K562 (cell line): ENCODE measurements at regions not wholly inside any gene's neighbourhood (a gene's known extent, or its start where the extent isn't known, plus 50 kb on each side); places are given as distances from the start of the nearest gene placed in this dataset.

ENCODE experiments used
- ATAC-seq: fragments of 200-7000 bp; cut with Tn5 transposase; 3 replicates; pipeline ENCODE4 v1.9.1; 2020; ENCODE audit warnings: moderate library complexity
- BruUV-seq: library from RNA; stranded (reverse); fragments of 400-500 nt; replicated peaks from 2 replicates; lab custom pipeline; 2021; lab: Mats Ljungman, UMichigan
- CTCF ChIA-PET: fragments of 300-600 bp; formaldehyde crosslinking; extraction: SDS; loops from one replicate; lab custom pipeline; 2021; ENCODE audit warnings: low intra/inter-chr PET ratio; lab: Yijun Ruan, JAX
- POLR2A ChIA-PET: fragments of 300-600, 350-650 bp; sonication (Branson Sonifier 250); formaldehyde crosslinking; extraction: SDS; loops from one replicate; lab custom pipeline; 2021; ENCODE audit warnings: antibody characterized with exemption, inconsistent platforms; lab: Yijun Ruan, JAX
- DNase-seq, 4 experiments: peaks; one replicate each; pipeline versions ENCODE4 v3.0.0 to v3.0.0-alpha.2; 2011 to 2018; ENCODE audit warnings: low spot score in 3 of 4, mixed read lengths in 3 of 4; ENCODE audit errors: extremely low read depth in 1 of 4
- FAIRE-seq: peaks from 2 replicates; lab custom pipeline; 2011; peaks lifted over from hg19 to GRCh38; lab: Jason Lieb, UNC
- H2AFZ ChIP-seq: 2 replicates; pipeline ENCODE4 v1.6.0; 2011; ENCODE audit warnings: low read depth, low read length, control low read depth, inconsistent platforms
- H3K27ac ChIP-seq: fragments of 200-600 bp; 3 replicates; pipeline ENCODE4 v1.8.0; 2011; ENCODE audit warnings: low read depth, mild to moderate bottlenecking, control low read depth, inconsistent platforms, low read length, moderate library complexity, mixed read lengths; ENCODE audit errors: extremely low read depth
- H3K27me3 ChIP-seq, 2 experiments: fragments of 300-600 bp in 1 of 2; 2 replicates in 1 of 2; 3 replicates in 1 of 2; pipeline versions ENCODE4 v1.6.0 to v1.8.0; 2011; ENCODE audit warnings: inconsistent platforms in 2 of 2, low read length in 2 of 2, mild to moderate bottlenecking in 1 of 2, mixed read lengths in 1 of 2, moderate library complexity in 1 of 2; ENCODE audit not compliant: control insufficient read depth in 2 of 2, insufficient read depth in 2 of 2
- H3K36me3 ChIP-seq: fragments of 300-600 bp; 3 replicates; pipeline ENCODE4 v1.8.0; 2011; ENCODE audit warnings: mild to moderate bottlenecking, low read length, inconsistent platforms; ENCODE audit not compliant: control insufficient read depth, insufficient read depth
- H3K4me1 ChIP-seq, 2 experiments: fragments of 200-600 bp in 1 of 2; replicated peaks in 1 of 2; 2 replicates in 1 of 2; 3 replicates in 1 of 2; pipeline versions ENCODE4 v1.5.1 to v1.8.0; 2011; ENCODE audit warnings: inconsistent platforms in 2 of 2, low read length in 2 of 2, mild to moderate bottlenecking in 1 of 2, mixed read lengths in 1 of 2, moderate library complexity in 1 of 2; ENCODE audit not compliant: control insufficient read depth in 2 of 2, insufficient read depth in 2 of 2
- H3K4me2 ChIP-seq: 2 replicates; pipeline ENCODE4 v1.6.1; 2011; ENCODE audit warnings: low read length, control low read depth, inconsistent platforms, mixed read lengths; ENCODE audit not compliant: insufficient read depth
- H3K4me3 ChIP-seq: fragments of 200-600 bp; sonication (generic), shearing (Covaris generic); 2 replicates; pipeline ENCODE4 v1.5.1; 2016; ENCODE audit warnings: control low read depth, inconsistent platforms
- H3K79me2 ChIP-seq: fragments of 200-600 bp; 3 replicates; pipeline ENCODE4 v1.8.0; 2011; ENCODE audit warnings: low read length, inconsistent platforms; ENCODE audit not compliant: control insufficient read depth, insufficient read depth
- H3K9ac ChIP-seq, 2 experiments: 2 replicates each; pipeline versions ENCODE4 v1.6.0 to v1.6.1; 2011; ENCODE audit warnings: low read depth in 2 of 2, low read length in 2 of 2, control low read depth in 1 of 2, inconsistent platforms in 1 of 2, mild to moderate bottlenecking in 1 of 2, mixed read lengths in 1 of 2; ENCODE audit not compliant: insufficient read depth in 1 of 2
- H3K9me1 ChIP-seq: one replicate; pipeline ENCODE4 v1.6.0; 2011; ENCODE audit warnings: inconsistent platforms, mild to moderate bottlenecking, low read length, moderate library complexity; ENCODE audit not compliant: control insufficient read depth, insufficient read depth
- H3K9me3 ChIP-seq: replicated peaks from 2 replicates; pipeline ENCODE4 v1.5.1; 2011; ENCODE audit warnings: low read depth, low read length, inconsistent platforms; ENCODE audit not compliant: control insufficient read depth, insufficient read depth
- H4K20me1 ChIP-seq: replicated peaks from 2 replicates; pipeline ENCODE4 v1.6.1; 2011; ENCODE audit warnings: low read length, inconsistent platforms, mixed read lengths; ENCODE audit not compliant: control insufficient read depth, insufficient read depth
- ADNP ChIP-seq: fragments of 200-800 bp; sonication (Bioruptor generic); IDR thresholded peaks from 2 replicates; pipeline ENCODE4 v1.6.1; 2016; ENCODE audit warnings: missing genetic modification characterization, missing compliant biosample characterization
- CHD2 ChIP-seq: IDR thresholded peaks from 2 replicates; pipeline ENCODE4 v1.6.1; 2011; ENCODE audit warnings: low read depth, low read length
- ETS1 ChIP-seq: conservative IDR thresholded peaks from 2 replicates; pipeline ENCODE4 v1.6.1; 2011; ENCODE audit warnings: low read depth, mild to moderate bottlenecking, low read length; ENCODE audit not compliant: control insufficient read depth
- ETV5 ChIP-seq: sonication (generic); formaldehyde crosslinking; IDR thresholded peaks from 2 replicates; pipeline ENCODE4 v1.4.0; 2020; ENCODE audit warnings: low read depth, mild to moderate bottlenecking, missing genetic modification reagents
- IRF9 ChIP-seq: fragments of 450-650 bp; IDR thresholded peaks from 2 replicates; pipeline ENCODE4 v1.6.1; 2016; ENCODE audit warnings: missing biosample characterization, missing genetic modification characterization
- MBD1 ChIP-seq: fragments of 250-450 bp; sonication (Bioruptor Pico); IDR thresholded peaks from 2 replicates; pipeline ENCODE4 v1.8.0; 2022; ENCODE audit warnings: inconsistent platforms
- PML ChIP-seq: IDR thresholded peaks from 2 replicates; pipeline ENCODE4 v1.6.1; 2012; ENCODE audit warnings: low read length, inconsistent platforms
- RBFOX2 ChIP-seq: fragments of 200-400 bp; formaldehyde crosslinking; IDR thresholded peaks from 2 replicates; pipeline ENCODE4 v1.6.1; 2017; ENCODE audit warnings: low read depth, mild to moderate bottlenecking, low read length, moderate library complexity
- RBM34 ChIP-seq: fragments of 200-400 bp; formaldehyde crosslinking; IDR thresholded peaks from 2 replicates; pipeline ENCODE4 v1.6.1; 2018; ENCODE audit warnings: low read length, borderline replicate concordance; ENCODE audit not compliant: insufficient read depth
- ZNF609 ChIP-seq: sonication (generic); formaldehyde crosslinking; IDR thresholded peaks from 2 replicates; pipeline ENCODE4 v1.8.1; 2023; ENCODE audit warnings: missing genetic modification reagents, mild to moderate bottlenecking, borderline replicate concordance
- in situ Hi-C: fragments of 300-500 bp; cut with MboI; formaldehyde crosslinking; loops from 4 replicates; pipeline ENCODE4 v1.15.0; 2018; ENCODE audit warnings: inconsistent platforms, mixed read lengths
- intact Hi-C: fragments of 100-400 bp; cut with micrococcal nuclease; formaldehyde crosslinking; loops from 2 replicates; pipeline ENCODE4 v1.14.2; 2022

- no peaks in the 10 kb centered on the region for H3K4me1 ChIP-seq
- peaks cover under 1 to 2% of the 10 kb centered on the region in 2 experiments; a peak in 3 of 5 replicates for H3K27me3 ChIP-seq
- no peaks in the 10 kb centered on the region for H3K9me3 ChIP-seq
- no peak overlapping the region for H3K9ac ChIP-seq
- no peaks in the 10 kb centered on the region for H3K79me2 ChIP-seq
- H3K27ac ChIP-seq: no peak overlapping the region
- CTCF ChIA-PET: no interaction called here
- no peak overlapping the region for H3K4me3 ChIP-seq
- FAIRE-seq: no peak
- ATAC-seq: no peak
- no peaks in the 10 kb centered on the region for H4K20me1 ChIP-seq
- H3K9me1 ChIP-seq: no peaks in the 10 kb centered on the region
- POLR2A ChIA-PET: no interaction called here
- DNase-seq: no peak
- H3K36me3 ChIP-seq: no peaks in the 10 kb centered on the region
- no peak overlapping the region for H2AFZ ChIP-seq
- in situ Hi-C loops (loop anchor here (5.0 kb wide), 1 partner anchor 1027 kb away; the partner anchor contains the start of gene HOXD8), intact Hi-C loops (no loop called here)
- TF ChIP-seq MBD1 (CRISPR knock-in tag): no peak
- TF ChIP-seq ETV5 (CRISPR knock-in tag): no peak
- TF ChIP-seq ZNF609 (CRISPR knock-in tag): no peak
- no peak for TF ChIP-seq RBM34
- TF ChIP-seq CHD2: no peak
- TF ChIP-seq PML: no peak
- TF ChIP-seq RBFOX2: no peak
- no peak for TF ChIP-seq IRF9 (tag)
- TF ChIP-seq ETS1: no peak
- no peak for TF ChIP-seq ADNP (tag)
- BruUV-seq: no TSS peak
- H3K4me2 ChIP-seq: no peak overlapping the region
Observed at GRCh38 chr2:177153805-177154204, 58.8 kb upstream of the HNRNPA3 start.
